Endothelial cell of umbilical vein (primary cell): ENCODE measurements at regions not wholly inside any gene's neighbourhood (a gene's known extent, or its start where the extent isn't known, plus 50 kb on each side); places are given as distances from the start of the nearest gene placed in this dataset.

Source experiments
- BruUV-seq: library from RNA; stranded (reverse); fragments of 400-500 nt; replicated peaks from 2 replicates; lab custom pipeline; 2021; lab: Mats Ljungman, UMichigan
- CTCF ChIA-PET: fragments of 300-600, 350-600 bp; sonication (Branson Sonifier 250); formaldehyde crosslinking; loops from one replicate; lab custom pipeline; 2021; ENCODE audit warnings: antibody characterized with exemption, inconsistent platforms; lab: Charles Lee
- POLR2A ChIA-PET: fragments of 300-600, 350-600 bp; sonication (Branson Sonifier 250); formaldehyde crosslinking; loops from one replicate; lab custom pipeline; 2021; ENCODE audit warnings: antibody characterized with exemption, inconsistent platforms; lab: Charles Lee
- DNase-seq: peaks from one replicate; pipeline ENCODE4 v3.0.0-alpha.2; 2011; ENCODE audit warnings: low read depth, low spot score
- FAIRE-seq: peaks from 2 replicates; lab custom pipeline; 2011; peaks lifted over from hg19 to GRCh38; lab: Jason Lieb, UNC
- H2AFZ ChIP-seq: 2 replicates; pipeline ENCODE4 v1.6.0; 2012; ENCODE audit warnings: low read depth, low read length, control low read depth, inconsistent platforms
- H3K27ac ChIP-seq: 2 replicates; pipeline ENCODE4 v1.5.1; 2011; ENCODE audit warnings: low read depth, mild to moderate bottlenecking, control low read depth, low read length, moderate library complexity; ENCODE audit not compliant: insufficient read depth
- H3K27me3 ChIP-seq, 2 experiments: 2 replicates each; pipeline versions ENCODE4 v1.6.0 to v1.6.1; 2011; ENCODE audit warnings: low read length in 2 of 2, mixed read lengths in 1 of 2; ENCODE audit not compliant: control insufficient read depth in 2 of 2, insufficient read depth in 2 of 2
- H3K36me3 ChIP-seq, 2 experiments: 2 replicates in 1 of 2; 3 replicates in 1 of 2; pipeline ENCODE4 v1.5.1; 2011; ENCODE audit warnings: low read length in 2 of 2, mild to moderate bottlenecking in 1 of 2, moderate library complexity in 1 of 2; ENCODE audit not compliant: control insufficient read depth in 2 of 2, insufficient read depth in 2 of 2; ENCODE audit errors: extremely low read depth in 1 of 2
- H3K4me1 ChIP-seq: 3 replicates; pipeline ENCODE4 v1.5.1; 2011; ENCODE audit warnings: mild to moderate bottlenecking, low read length; ENCODE audit not compliant: control insufficient read depth, insufficient read depth; ENCODE audit errors: extremely low read depth
- H3K4me2 ChIP-seq: 2 replicates; pipeline ENCODE4 v1.6.1; 2011; ENCODE audit warnings: low read length, control low read depth, mixed read lengths; ENCODE audit not compliant: insufficient read depth
- H3K4me3 ChIP-seq, 3 experiments: fragments of 200-600 bp in 1 of 3; sonication (generic), shearing (Covaris generic) in 1 of 3; replicated peaks in 1 of 3; 2 replicates each; pipeline ENCODE4 v1.5.1; 2011 to 2016; ENCODE audit warnings: control low read depth in 3 of 3, low read length in 3 of 3, mild to moderate bottlenecking in 2 of 3, inconsistent platforms in 1 of 3, low read depth in 1 of 3, moderate library complexity in 1 of 3; ENCODE audit not compliant: insufficient read depth in 1 of 3
- H3K79me2 ChIP-seq: 2 replicates; pipeline ENCODE4 v1.6.0; 2012; ENCODE audit warnings: low read length, inconsistent platforms; ENCODE audit not compliant: control insufficient read depth, insufficient read depth
- H3K9ac ChIP-seq: replicated peaks from 2 replicates; pipeline ENCODE3; 2011; ENCODE audit warnings: low read length, control low read depth; ENCODE audit not compliant: insufficient read depth; ENCODE audit errors: extremely low read depth
- H3K9me1 ChIP-seq: replicated peaks from 3 replicates; pipeline ENCODE4 v1.6.0; 2011; ENCODE audit warnings: mild to moderate bottlenecking, low read length; ENCODE audit not compliant: control insufficient read depth, insufficient read depth; ENCODE audit errors: extremely low read depth
- H3K9me3 ChIP-seq: replicated peaks from 2 replicates; pipeline ENCODE4 v1.5.1; 2012; ENCODE audit warnings: low read length, inconsistent platforms; ENCODE audit not compliant: control insufficient read depth, insufficient read depth
- H4K20me1 ChIP-seq: replicated peaks from 2 replicates; pipeline ENCODE3; 2011; ENCODE audit warnings: mild to moderate bottlenecking, low read length; ENCODE audit not compliant: control insufficient read depth, insufficient read depth; ENCODE audit errors: extremely low read depth
- EZH2 ChIP-seq: IDR thresholded peaks from 2 replicates; pipeline ENCODE4 v1.6.1; 2012; ENCODE audit warnings: borderline replicate concordance, low read depth, mild to moderate bottlenecking, moderate library complexity, low read length, inconsistent platforms; ENCODE audit not compliant: severe bottlenecking
- FOS ChIP-seq: IDR thresholded peaks from 2 replicates; pipeline ENCODE4 v1.6.1; 2011; ENCODE audit warnings: mild to moderate bottlenecking, low read length, moderate library complexity, borderline replicate concordance; ENCODE audit not compliant: insufficient read depth
- GATA2 ChIP-seq: IDR thresholded peaks from 2 replicates; pipeline ENCODE4 v1.7.0; 2011; ENCODE audit warnings: low read depth, mild to moderate bottlenecking, moderate library complexity, mixed read lengths, low read length; ENCODE audit not compliant: insufficient read length, insufficient read depth
- JUN ChIP-seq: IDR thresholded peaks from 2 replicates; pipeline ENCODE4 v1.6.1; 2011; ENCODE audit warnings: borderline replicate concordance, low read depth; ENCODE audit not compliant: insufficient read length, insufficient read depth
- MYC ChIP-seq: IDR thresholded peaks from one replicate; pipeline ENCODE4 v1.6.1; 2011; ENCODE audit warnings: mild to moderate bottlenecking, low read depth, low read length
- POLR2A ChIP-seq: IDR thresholded peaks from 2 replicates; pipeline ENCODE4 v1.6.1; 2012; ENCODE audit warnings: low read depth, mild to moderate bottlenecking, control low read depth, low read length
- POLR2AphosphoS5 ChIP-seq: IDR thresholded peaks from 2 replicates; pipeline ENCODE4 v1.6.1; 2012; ENCODE audit warnings: low read depth, mild to moderate bottlenecking, control low read depth, low read length, moderate library complexity; ENCODE audit not compliant: insufficient read depth
- dilution Hi-C: fragments of 300-500 bp; cut with MboI; formaldehyde crosslinking; loops from one replicate; pipeline ENCODE4 v1.15.0; 2019; ENCODE audit warnings: low sequenced_read_pairs; ENCODE audit not compliant: extremely low pct_ligation_motif_present
- intact Hi-C: fragments of 100-400 bp; cut with micrococcal nuclease; formaldehyde crosslinking; loops from one replicate; pipeline ENCODE4 v1.10.0; 2022
- TF ChIP-seq, protein P1 (sequence below), 2 donors: IDR thresholded peaks; 1 replicate in 1 of 2; 2 replicates in 1 of 2; pipeline ENCODE4 v1.5.1; 2011; ENCODE audit warnings: low read length in 2 of 2, mild to moderate bottlenecking in 2 of 2, moderate library complexity in 2 of 2, control low read depth in 1 of 2, inconsistent platforms in 1 of 2, low read depth in 1 of 2; ENCODE audit not compliant: insufficient read depth in 1 of 2; ENCODE audit errors: extremely low read depth in 1 of 2
- TF ChIP-seq, protein P2 (sequence below): IDR thresholded peaks from 2 replicates; pipeline ENCODE4 v1.6.1; 2011; ENCODE audit not compliant: insufficient read depth, insufficient read length

GRCh38 chr9:88278036-88278435 is 110.2 kb upstream of the SPIN1 start:
- POLR2A ChIA-PET: no interaction called here
- Histone ChIP-seq H3K4me2 (no peak overlapping the region), H3K36me3 (no peaks in the 10 kb centered on the region), H3K9ac (no peak overlapping the region), H3K79me2 (no peaks in the 10 kb centered on the region), H3K9me3 (no peaks in the 10 kb centered on the region), H3K27me3 (no peaks in the 10 kb centered on the region), H3K9me1 (no peaks in the 10 kb centered on the region), H3K4me3 (no peak overlapping the region), H2AFZ (no peak overlapping the region), H3K27ac (no peak overlapping the region), H4K20me1 (no peaks in the 10 kb centered on the region), H3K4me1 (no peaks in the 10 kb centered on the region)
- no peak for DNase-seq
- no peak for FAIRE-seq
- intact Hi-C loops: no loop called here
- no TSS peak for BruUV-seq
- dilution Hi-C loops: no loop called here
- CTCF ChIA-PET: no interaction called here
- TF ChIP-seq POLR2A: no peak
- TF ChIP-seq, protein P1, sequence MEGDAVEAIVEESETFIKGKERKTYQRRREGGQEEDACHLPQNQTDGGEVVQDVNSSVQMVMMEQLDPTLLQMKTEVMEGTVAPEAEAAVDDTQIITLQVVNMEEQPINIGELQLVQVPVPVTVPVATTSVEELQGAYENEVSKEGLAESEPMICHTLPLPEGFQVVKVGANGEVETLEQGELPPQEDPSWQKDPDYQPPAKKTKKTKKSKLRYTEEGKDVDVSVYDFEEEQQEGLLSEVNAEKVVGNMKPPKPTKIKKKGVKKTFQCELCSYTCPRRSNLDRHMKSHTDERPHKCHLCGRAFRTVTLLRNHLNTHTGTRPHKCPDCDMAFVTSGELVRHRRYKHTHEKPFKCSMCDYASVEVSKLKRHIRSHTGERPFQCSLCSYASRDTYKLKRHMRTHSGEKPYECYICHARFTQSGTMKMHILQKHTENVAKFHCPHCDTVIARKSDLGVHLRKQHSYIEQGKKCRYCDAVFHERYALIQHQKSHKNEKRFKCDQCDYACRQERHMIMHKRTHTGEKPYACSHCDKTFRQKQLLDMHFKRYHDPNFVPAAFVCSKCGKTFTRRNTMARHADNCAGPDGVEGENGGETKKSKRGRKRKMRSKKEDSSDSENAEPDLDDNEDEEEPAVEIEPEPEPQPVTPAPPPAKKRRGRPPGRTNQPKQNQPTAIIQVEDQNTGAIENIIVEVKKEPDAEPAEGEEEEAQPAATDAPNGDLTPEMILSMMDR (IDR thresholded peaks at IDR 0.05; ENCODE audit: extremely low read depth in 1 of 2, insufficient read depth in 1 of 2, low read depth in 1 of 2, low read length in 2 of 2): no peak
- TF ChIP-seq, protein P2, sequence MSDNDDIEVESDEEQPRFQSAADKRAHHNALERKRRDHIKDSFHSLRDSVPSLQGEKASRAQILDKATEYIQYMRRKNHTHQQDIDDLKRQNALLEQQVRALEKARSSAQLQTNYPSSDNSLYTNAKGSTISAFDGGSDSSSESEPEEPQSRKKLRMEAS: no peak
- no peak for TF ChIP-seq FOS
- no peak for TF ChIP-seq MYC
- no peak for TF ChIP-seq GATA2
- TF ChIP-seq EZH2: no peak

DNA sequence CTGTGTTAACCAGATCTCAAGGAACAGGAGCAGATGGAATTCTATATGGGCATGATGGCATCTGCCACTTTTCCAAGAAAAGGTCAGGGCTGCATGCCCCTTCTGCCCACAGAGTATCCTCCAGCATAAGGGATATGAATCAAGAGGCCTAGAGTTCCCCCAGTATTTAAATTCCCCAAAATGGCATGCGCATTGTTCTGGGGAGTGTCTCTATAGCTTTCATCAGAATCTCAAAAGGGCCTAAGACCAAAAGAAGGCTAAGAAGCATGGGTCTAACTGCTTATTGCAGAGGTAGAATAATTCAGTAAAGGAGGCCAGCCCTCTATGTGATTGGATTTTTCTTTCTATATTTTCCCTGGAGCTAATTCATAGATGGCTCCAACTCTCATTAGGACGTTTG is 114.2 kb upstream of the SPIN1 start:
- TF ChIP-seq JUN (no peak), MYC (no peak), FOS (no peak), EZH2 (no peak), GATA2 (no peak), POLR2A (no peak), POLR2AphosphoS5 (no peak)
- TF ChIP-seq, protein P1 (IDR thresholded peaks at IDR 0.05; ENCODE audit: extremely low read depth in 1 of 2, insufficient read depth in 1 of 2, low read depth in 1 of 2, low read length in 2 of 2): no peak
- TF ChIP-seq, protein P2: no peak
- dilution Hi-C loops (no loop called here), intact Hi-C loops (loop anchor here (5.0 kb wide), 2 partner anchors 77 to 258 kb away; no protein-coding TSS in a partner anchor)
- Histone ChIP-seq H3K4me2 (no peak overlapping the region), H3K9me1 (no peaks in the 10 kb centered on the region), H3K27me3 (no peaks in the 10 kb centered on the region), H3K9ac (no peak overlapping the region), H3K36me3 (no peaks in the 10 kb centered on the region), H2AFZ (no peak overlapping the region), H3K4me1 (peaks cover 3% of the 10 kb centered on the region), H4K20me1 (no peaks in the 10 kb centered on the region), H3K4me3 (no peak overlapping the region), H3K27ac (no peak overlapping the region), H3K79me2 (no peaks in the 10 kb centered on the region), H3K9me3 (no peaks in the 10 kb centered on the region)
- BruUV-seq: no TSS peak
- FAIRE-seq (no peak), DNase-seq (no peak)
- CTCF ChIA-PET: no interaction called here
- POLR2A ChIA-PET: no interaction called here
